Mesothelial cell of epicardium (in vitro differentiated cells): ENCODE measurements at regions not wholly inside any gene's neighbourhood (a gene's known extent, or its start where the extent isn't known, plus 50 kb on each side); places are given as distances from the start of the nearest gene placed in this dataset.

ENCODE experiments used
- DNase-seq, 2 experiments: peaks; one replicate each; pipeline ENCODE4 v3.0.0; 2021; ENCODE audit warnings: low spot score in 2 of 2; ENCODE audit not compliant: unreplicated experiment in 2 of 2
- H3K27ac Mint-ChIP-seq: 2 replicates; pipeline ENCODE4 v1.8.0; 2021; ENCODE audit warnings: mixed read lengths
- H3K27me3 Mint-ChIP-seq: 2 replicates; pipeline ENCODE4 v1.8.0; 2021; ENCODE audit warnings: low read depth, mixed read lengths
- H3K36me3 Mint-ChIP-seq: 2 replicates; pipeline ENCODE4 v1.8.0; 2021; ENCODE audit warnings: mixed read lengths
- H3K4me1 Mint-ChIP-seq: 2 replicates; pipeline ENCODE4 v1.8.0; 2021; ENCODE audit warnings: mixed read lengths
- H3K4me3 Mint-ChIP-seq: 2 replicates; pipeline ENCODE4 v1.8.0; 2021; ENCODE audit warnings: mild to moderate bottlenecking, moderate library complexity, mixed read lengths
- H3K9me3 Mint-ChIP-seq: 2 replicates; pipeline ENCODE4 v1.8.0; 2021; ENCODE audit warnings: mixed read lengths
- TF ChIP-seq, protein P1 (sequence below): fragments of 200-600 bp; sonication (generic); IDR thresholded peaks from one replicate; pipeline ENCODE4 v1.5.0; 2021; ENCODE audit warnings: antibody characterized with exemption; ENCODE audit not compliant: unreplicated experiment

DNA sequence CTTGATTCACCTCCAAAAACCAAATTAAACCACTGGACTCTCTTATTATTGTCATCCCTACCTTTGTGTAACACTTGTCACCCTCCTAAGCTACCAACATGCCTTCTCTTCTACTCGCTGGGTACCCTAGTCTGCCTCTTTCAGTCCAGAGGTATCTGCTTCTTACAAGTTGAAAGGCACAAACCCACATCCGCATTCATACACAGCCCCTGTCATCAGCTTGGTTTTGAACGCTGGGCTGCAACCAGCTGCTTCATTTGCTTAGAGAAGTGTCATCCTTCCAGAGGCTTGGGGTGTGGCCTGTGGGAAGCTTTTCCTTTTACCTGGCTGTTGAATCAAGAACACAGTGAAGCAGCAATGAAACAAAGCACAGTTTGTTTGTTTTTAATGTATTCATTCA, 138.8 kb upstream of the WWC1 start:
- no peak for DNase-seq
- Mint-ChIP-seq H3K4me1 (peaks cover 3% of the 10 kb centered on the region), H3K27me3 (no peaks in the 10 kb centered on the region), H3K9me3 (no peaks in the 10 kb centered on the region), H3K27ac (no peak overlapping the region), H3K4me3 (no peak overlapping the region), H3K36me3 (no peaks in the 10 kb centered on the region)
- TF ChIP-seq, protein P1, sequence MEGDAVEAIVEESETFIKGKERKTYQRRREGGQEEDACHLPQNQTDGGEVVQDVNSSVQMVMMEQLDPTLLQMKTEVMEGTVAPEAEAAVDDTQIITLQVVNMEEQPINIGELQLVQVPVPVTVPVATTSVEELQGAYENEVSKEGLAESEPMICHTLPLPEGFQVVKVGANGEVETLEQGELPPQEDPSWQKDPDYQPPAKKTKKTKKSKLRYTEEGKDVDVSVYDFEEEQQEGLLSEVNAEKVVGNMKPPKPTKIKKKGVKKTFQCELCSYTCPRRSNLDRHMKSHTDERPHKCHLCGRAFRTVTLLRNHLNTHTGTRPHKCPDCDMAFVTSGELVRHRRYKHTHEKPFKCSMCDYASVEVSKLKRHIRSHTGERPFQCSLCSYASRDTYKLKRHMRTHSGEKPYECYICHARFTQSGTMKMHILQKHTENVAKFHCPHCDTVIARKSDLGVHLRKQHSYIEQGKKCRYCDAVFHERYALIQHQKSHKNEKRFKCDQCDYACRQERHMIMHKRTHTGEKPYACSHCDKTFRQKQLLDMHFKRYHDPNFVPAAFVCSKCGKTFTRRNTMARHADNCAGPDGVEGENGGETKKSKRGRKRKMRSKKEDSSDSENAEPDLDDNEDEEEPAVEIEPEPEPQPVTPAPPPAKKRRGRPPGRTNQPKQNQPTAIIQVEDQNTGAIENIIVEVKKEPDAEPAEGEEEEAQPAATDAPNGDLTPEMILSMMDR = no peak

DNA sequence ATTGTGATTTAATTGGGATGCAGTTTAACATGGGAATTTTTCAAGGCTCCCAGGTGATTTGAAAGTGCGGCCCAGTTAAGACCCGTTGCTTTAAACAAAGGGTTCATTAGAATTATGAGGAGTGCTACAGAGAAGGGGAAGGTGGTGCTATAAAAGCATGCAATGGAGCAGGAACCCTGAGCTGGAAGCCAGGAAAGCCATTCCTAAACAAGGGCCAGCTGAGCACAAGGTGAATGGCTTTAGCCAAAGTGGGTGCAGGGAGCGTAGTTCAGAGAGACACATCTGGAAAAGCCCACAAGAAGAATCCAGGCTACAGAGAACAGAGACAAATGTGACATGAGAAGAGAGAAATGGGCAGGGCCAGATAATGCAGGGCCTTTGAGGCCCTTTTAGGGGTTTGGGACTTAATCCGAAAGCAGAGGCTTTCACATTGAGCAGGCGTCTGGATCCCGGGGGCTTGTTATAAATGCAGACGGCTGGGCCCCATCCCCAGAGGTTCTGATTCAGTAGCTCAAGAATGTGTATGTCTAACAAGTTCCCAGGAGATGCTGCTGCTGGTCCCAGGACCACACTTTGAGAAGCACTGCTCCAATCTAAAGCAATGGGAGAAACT, 138.1 kb upstream of the WWC1 start:
- no peaks in the 10 kb centered on the region for H3K9me3 Mint-ChIP-seq

DNA sequence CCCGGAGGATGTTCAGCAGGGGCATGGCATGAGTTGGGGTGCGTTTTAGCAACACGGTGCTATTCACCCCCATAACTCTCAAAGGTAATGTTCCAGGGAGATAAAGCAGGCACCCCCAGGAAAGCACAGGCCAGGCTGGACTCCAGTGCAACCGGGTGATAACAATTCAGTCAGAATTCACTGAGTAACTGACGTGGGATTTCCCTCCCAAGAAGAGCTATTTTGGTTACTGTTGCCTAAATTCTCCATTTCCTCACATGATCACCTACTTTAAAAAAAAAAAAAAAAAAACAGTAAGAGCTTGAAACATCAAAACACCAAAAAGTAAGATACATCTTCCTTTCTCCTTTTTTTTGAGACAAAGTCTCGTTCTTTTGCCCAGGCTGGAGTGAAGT, 137.6 kb upstream of the WWC1 start:
- Mint-ChIP-seq H3K4me3 (no peak overlapping the region), H3K27ac (no peak overlapping the region), H3K36me3 (no peaks in the 10 kb centered on the region), H3K27me3 (no peaks in the 10 kb centered on the region), H3K9me3 (no peaks in the 10 kb centered on the region), H3K4me1 (peaks cover 3% of the 10 kb centered on the region)
- no peak for DNase-seq
- TF ChIP-seq, protein P1 = no peak

More for the DNA sequence above, 138.1 kb upstream of the WWC1 start:
- H3K4me3 Mint-ChIP-seq = no peak overlapping the region
- TF ChIP-seq, protein P1 = no peak
- no peaks in the 10 kb centered on the region for H3K36me3 Mint-ChIP-seq
- H3K4me1 Mint-ChIP-seq = peaks cover 3% of the 10 kb centered on the region
- H3K27ac Mint-ChIP-seq = no peak overlapping the region
- H3K27me3 Mint-ChIP-seq = no peaks in the 10 kb centered on the region
- DNase-seq = no peak

DNA sequence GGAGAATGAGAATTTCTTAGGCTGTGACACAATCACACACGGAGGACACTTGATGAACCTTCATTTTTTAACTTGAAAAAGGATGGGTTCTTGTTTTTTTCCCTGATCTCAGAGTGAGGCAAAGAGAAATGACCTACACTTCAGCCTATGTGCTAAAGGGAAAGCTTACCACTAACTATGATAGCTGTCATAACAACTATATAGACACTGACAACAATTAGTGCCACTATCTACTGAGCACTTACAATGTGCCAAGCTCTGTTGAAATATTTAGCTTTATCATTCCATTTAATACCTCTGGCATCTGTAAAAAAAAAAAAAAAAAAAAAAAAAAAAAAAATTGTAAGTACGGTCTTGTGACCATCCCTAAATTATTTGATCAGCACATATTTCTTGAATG, 135.9 kb upstream of the WWC1 start:
- Mint-ChIP-seq H3K9me3 (no peaks in the 10 kb centered on the region), H3K27ac (no peak overlapping the region), H3K36me3 (no peaks in the 10 kb centered on the region), H3K27me3 (no peaks in the 10 kb centered on the region), H3K4me3 (no peak overlapping the region), H3K4me1 (peaks cover 3% of the 10 kb centered on the region)
- DNase-seq = no peak
- TF ChIP-seq, protein P1 = no peak

DNA sequence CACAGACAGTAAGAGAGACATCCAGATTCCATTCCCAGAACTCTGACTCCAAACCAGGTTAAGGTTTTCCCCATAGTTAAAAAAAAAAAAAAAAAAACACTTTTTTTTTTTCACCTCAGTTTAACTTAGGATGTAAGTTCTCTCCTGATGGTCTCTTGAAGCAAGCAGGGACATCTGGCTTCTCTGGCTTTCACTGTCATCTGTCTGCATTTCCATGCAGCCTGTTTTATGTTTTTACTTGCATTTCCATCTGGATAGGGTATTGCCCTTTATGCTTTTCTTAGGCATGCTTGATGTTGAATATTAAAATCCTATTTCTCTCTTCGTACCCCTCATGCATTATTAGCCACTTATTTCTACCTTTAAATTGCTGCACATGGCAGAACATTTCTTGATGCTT, 135.3 kb upstream of the WWC1 start:
- Mint-ChIP-seq H3K9me3 (no peaks in the 10 kb centered on the region), H3K27me3 (no peaks in the 10 kb centered on the region), H3K4me3 (no peak overlapping the region), H3K27ac (no peak overlapping the region), H3K36me3 (no peaks in the 10 kb centered on the region), H3K4me1 (peaks cover 3% of the 10 kb centered on the region)
- TF ChIP-seq, protein P1 = no peak
- DNase-seq = no peak

DNA sequence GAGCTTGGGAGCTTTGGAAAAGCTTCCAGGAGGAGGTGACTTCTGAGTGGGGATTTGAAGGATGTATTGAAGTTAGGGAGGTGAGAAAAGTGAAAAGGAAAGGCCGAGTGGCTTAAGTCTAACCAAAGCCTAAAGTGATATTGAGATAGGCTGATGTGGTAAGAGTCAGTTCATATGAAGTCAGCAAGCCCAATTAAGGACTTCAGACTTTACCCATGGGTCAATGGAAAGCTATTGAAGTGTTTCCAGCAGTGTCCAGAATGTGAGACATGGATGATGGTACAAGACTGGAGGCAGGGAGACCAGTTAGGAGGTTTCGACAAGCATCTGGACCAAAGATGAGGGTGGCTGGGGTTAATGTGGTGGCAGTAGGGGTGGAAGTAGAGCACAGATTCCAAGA, 134.3 kb upstream of the WWC1 start:
- Mint-ChIP-seq H3K9me3 (no peaks in the 10 kb centered on the region), H3K27me3 (no peaks in the 10 kb centered on the region), H3K27ac (no peak overlapping the region), H3K4me3 (no peak overlapping the region), H3K4me1 (peaks cover 3% of the 10 kb centered on the region), H3K36me3 (no peaks in the 10 kb centered on the region)
- TF ChIP-seq, protein P1 = no peak
- DNase-seq = no peak
